Uterus (tissue), 2 donors: ENCODE measurements at regions not wholly inside any gene's neighbourhood (a gene's known extent, or its start where the extent isn't known, plus 50 kb on each side); places are given as distances from the start of the nearest gene placed in this dataset.

Source experiments
- POLR2A ChIP-seq, 2 donors: fragments of 450-650 bp; IDR thresholded peaks; one replicate each; pipeline ENCODE4 v1.6.1; 2016; ENCODE audit warnings: antibody characterized with exemption in 2 of 2, mild to moderate bottlenecking in 1 of 2, moderate library complexity in 1 of 2
- TF ChIP-seq, protein P1 (sequence below), 4 experiments: fragments of 200-600 bp in 2 of 4; fragments of 450-650 bp in 2 of 4; sonication (generic) in 2 of 4; IDR thresholded peaks; one replicate each; pipeline ENCODE4 v1.5.1; 2016 to 2019; ENCODE audit warnings: antibody characterized with exemption in 4 of 4, mild to moderate bottlenecking in 2 of 4, moderate library complexity in 1 of 4

DNA sequence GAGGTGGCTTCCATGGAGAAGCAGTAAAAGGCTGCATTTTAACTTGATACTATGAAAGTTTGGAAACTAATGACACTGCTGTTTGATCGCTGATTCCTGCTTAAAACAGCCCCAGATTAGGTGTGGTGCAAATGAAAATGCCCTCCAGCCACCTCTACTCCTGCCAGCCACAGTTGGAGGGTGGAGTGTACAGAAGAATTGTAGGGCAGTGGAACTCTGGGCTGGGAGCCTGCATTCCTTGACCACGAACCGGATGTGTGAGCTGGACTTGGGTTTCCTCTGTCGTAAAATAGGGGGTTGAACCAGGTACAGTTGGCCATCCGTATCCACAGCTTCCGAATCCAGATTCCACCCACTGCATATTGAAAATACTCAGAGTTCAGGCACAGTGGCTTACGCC, 84.6 kb upstream of the RFX8 start:
- TF ChIP-seq, protein P1, sequence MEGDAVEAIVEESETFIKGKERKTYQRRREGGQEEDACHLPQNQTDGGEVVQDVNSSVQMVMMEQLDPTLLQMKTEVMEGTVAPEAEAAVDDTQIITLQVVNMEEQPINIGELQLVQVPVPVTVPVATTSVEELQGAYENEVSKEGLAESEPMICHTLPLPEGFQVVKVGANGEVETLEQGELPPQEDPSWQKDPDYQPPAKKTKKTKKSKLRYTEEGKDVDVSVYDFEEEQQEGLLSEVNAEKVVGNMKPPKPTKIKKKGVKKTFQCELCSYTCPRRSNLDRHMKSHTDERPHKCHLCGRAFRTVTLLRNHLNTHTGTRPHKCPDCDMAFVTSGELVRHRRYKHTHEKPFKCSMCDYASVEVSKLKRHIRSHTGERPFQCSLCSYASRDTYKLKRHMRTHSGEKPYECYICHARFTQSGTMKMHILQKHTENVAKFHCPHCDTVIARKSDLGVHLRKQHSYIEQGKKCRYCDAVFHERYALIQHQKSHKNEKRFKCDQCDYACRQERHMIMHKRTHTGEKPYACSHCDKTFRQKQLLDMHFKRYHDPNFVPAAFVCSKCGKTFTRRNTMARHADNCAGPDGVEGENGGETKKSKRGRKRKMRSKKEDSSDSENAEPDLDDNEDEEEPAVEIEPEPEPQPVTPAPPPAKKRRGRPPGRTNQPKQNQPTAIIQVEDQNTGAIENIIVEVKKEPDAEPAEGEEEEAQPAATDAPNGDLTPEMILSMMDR (IDR thresholded peaks at IDR 0.05): no peak
- no peak for TF ChIP-seq POLR2A (IDR thresholded peaks at IDR 0.05)
